Body of pancreas (tissue), 4 donors: ENCODE measurements at regions not wholly inside any gene's neighbourhood (a gene's known extent, or its start where the extent isn't known, plus 50 kb on each side); places are given as distances from the start of the nearest gene placed in this dataset.

Experiments used
- POLR2A ChIP-seq, 3 donors: fragments of 450-650 bp; IDR thresholded peaks; one replicate each; pipeline ENCODE4 v1.6.1; 2016; ENCODE audit warnings: antibody characterized with exemption in 3 of 3, mild to moderate bottlenecking in 2 of 3
- TF ChIP-seq, protein P1 (sequence below), 7 experiments: fragments of 450-650 bp in 4 of 7; fragments of 200-600 bp in 3 of 7; sonication (generic) in 3 of 7; IDR thresholded peaks; one replicate each; pipeline ENCODE4 v1.5.1; 2016 to 2019; ENCODE audit warnings: antibody characterized with exemption in 7 of 7

DNA sequence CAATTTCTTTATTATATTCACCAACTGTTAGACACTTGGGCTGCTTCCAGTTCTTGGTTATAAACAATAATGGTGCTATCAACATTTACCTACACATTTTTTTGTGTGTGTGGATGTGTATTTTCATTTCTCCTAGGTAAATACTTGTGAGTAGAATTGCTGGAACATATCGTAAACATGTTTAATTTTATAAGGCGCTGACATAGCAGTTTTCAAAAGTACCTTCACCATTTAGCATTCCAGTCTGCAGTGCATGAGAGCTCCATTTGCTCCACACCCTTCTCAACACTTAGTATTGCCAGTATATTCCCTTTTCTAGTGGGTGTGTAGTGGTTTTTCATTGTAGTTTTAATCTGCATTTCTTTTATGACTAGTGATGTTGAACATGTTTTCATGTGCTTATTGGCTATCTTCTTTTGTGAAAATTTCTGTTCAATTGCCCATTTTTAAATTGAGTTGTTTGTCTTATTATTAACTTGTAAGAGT lies 59.6 kb upstream of the FAM204A start:
- no peak for TF ChIP-seq POLR2A (IDR thresholded peaks at IDR 0.05)
- TF ChIP-seq, protein P1, sequence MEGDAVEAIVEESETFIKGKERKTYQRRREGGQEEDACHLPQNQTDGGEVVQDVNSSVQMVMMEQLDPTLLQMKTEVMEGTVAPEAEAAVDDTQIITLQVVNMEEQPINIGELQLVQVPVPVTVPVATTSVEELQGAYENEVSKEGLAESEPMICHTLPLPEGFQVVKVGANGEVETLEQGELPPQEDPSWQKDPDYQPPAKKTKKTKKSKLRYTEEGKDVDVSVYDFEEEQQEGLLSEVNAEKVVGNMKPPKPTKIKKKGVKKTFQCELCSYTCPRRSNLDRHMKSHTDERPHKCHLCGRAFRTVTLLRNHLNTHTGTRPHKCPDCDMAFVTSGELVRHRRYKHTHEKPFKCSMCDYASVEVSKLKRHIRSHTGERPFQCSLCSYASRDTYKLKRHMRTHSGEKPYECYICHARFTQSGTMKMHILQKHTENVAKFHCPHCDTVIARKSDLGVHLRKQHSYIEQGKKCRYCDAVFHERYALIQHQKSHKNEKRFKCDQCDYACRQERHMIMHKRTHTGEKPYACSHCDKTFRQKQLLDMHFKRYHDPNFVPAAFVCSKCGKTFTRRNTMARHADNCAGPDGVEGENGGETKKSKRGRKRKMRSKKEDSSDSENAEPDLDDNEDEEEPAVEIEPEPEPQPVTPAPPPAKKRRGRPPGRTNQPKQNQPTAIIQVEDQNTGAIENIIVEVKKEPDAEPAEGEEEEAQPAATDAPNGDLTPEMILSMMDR (IDR thresholded peaks at IDR 0.05), result no peak
